ENCODE measurements at regions not wholly inside any gene's neighbourhood (a gene's known extent, or its start where the extent isn't known, plus 50 kb on each side); places are given as distances from the start of the nearest gene placed in this dataset.

- TF ChIP-seq CTCF (conservative IDR thresholded peaks at IDR 0.05; ENCODE audit: low read depth), result no peak
- DNase-seq (ENCODE audit: low spot score), result no peak
- H3K27ac ChIP-seq, result no peak overlapping the region
- POLR2A ChIA-PET (ENCODE audit: low non-redundant PET), result no interaction called here
- CTCF ChIA-PET, result no interaction called here
Measured at GRCh38 chr2:236955521-236956030, 130.1 kb upstream of the COPS8 start.

GRCh38 chr2:236956031-236956618, 129.6 kb upstream of the COPS8 start:
- H3K27ac ChIP-seq, result no peak overlapping the region
- DNase-seq (ENCODE audit: low spot score), result no peak
- POLR2A ChIA-PET (ENCODE audit: low non-redundant PET), result no interaction called here
- CTCF ChIA-PET, result interaction anchor here (0.7 kb wide), 1 partner anchor 134 kb away, joined by 3 read pairs; no protein-coding TSS in a partner anchor
- TF ChIP-seq CTCF (conservative IDR thresholded peaks at IDR 0.05; ENCODE audit: low read depth), result no peak

DNA sequence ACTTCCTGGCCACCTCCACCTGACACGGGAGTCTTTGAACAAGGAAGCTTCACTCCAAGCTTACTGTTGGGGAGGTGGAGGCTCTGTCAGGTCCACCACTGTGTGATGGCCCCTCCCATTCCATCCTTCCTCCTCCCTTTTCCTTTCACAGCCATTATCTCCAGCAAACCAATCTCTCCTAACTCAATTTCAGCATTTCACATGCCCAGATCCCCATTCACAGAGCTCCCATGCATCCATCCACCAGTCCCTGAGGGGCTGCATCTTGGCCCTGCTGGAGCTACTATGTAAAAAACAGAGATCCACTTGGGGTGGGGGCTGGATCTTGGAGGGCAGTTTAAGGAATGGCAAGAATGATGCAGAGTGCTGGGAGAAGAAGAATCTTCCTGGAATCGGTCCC, 129.0 kb upstream of the COPS8 start:
- DNase-seq (ENCODE audit: low spot score), result no peak
- no peak for TF ChIP-seq CTCF (conservative IDR thresholded peaks at IDR 0.05; ENCODE audit: low read depth)
- H3K27ac ChIP-seq, result no peak overlapping the region
- ChIA-PET CTCF (interaction anchor here (0.6 to 0.7 kb wide), 2 partner anchors 134 to 573 kb away, joined by 3 to 4 read pairs; no protein-coding TSS in a partner anchor), POLR2A (ENCODE audit: low non-redundant PET) (no interaction called here)

DNA sequence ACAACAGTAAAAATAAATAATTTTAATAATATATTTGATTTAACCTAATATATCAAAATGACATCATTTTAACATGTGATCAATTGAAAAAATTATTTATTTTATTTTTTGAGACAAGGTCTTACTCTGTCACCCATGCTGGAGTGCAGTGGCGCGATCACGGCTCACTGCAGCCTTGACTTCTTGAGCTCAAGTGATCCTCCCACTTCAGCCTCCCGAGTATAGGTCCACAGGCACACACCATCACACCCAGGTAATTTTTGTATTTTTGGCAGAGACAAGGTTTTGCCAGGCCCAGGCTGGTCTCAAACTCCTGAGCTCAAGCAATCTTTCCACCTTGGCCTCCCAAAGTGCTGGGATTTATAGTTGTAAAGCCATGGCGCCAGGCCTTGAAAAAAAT, 126.7 kb upstream of the COPS8 start:
- POLR2A ChIA-PET (ENCODE audit: low non-redundant PET), result no interaction called here
- CTCF ChIA-PET, result interaction anchor here (0.6 kb wide), 2 partner anchors 12 to 164 kb away, joined by 3 to 4 read pairs; no protein-coding TSS in a partner anchor

GRCh38 chr2:236959876-236960275, 125.8 kb upstream of the COPS8 start:
- ChIA-PET CTCF (interaction anchor here (0.6 kb wide), 1 partner anchor 11 kb away, joined by 3 read pairs; no protein-coding TSS in a partner anchor), POLR2A (ENCODE audit: low non-redundant PET) (no interaction called here)
- DNase-seq (ENCODE audit: low spot score), result no peak
- no peak for TF ChIP-seq CTCF (conservative IDR thresholded peaks at IDR 0.05; ENCODE audit: low read depth)
- no peak overlapping the region for H3K27ac ChIP-seq

More for the DNA sequence above, 126.7 kb upstream of the COPS8 start:
- DNase-seq (ENCODE audit: low spot score), result no peak
- H3K27ac ChIP-seq, result no peak overlapping the region
- TF ChIP-seq CTCF (conservative IDR thresholded peaks at IDR 0.05; ENCODE audit: low read depth), result no peak

- CTCF ChIA-PET, result no interaction called here
- no peak for TF ChIP-seq CTCF (conservative IDR thresholded peaks at IDR 0.05; ENCODE audit: low read depth)
- no peak for DNase-seq (ENCODE audit: low spot score)
- POLR2A ChIA-PET (ENCODE audit: low non-redundant PET), result no interaction called here
- H3K27ac ChIP-seq, result no peak overlapping the region
Measured at GRCh38 chr2:236960531-236960930, 125.2 kb upstream of the COPS8 start.
